ENCODE measurements at regions not wholly inside any gene's neighbourhood (a gene's known extent, or its start where the extent isn't known, plus 50 kb on each side); places are given as distances from the start of the nearest gene placed in this dataset.

DNA sequence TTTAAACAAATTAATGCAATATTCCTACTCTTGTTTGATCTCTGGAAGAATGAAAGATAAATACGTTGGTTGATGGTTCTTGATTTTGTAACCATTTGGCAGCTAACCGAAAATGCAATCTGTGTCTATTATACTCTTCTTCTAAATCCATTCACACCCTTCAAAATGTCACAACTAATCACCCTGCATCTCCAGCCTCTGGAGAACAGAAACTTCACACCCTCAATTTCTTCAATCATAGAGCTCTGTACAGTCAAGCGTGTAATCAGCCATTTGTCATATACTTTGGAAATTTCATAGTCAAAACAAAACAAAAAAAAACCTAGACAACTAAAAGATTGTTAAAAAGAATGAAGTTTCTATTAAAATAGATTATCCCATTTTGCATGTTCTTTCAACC is 1482.3 kb upstream of the LRRTM1 start:
- DNase-seq (ENCODE audit: low read depth in 2 of 2) = no peak

DNA sequence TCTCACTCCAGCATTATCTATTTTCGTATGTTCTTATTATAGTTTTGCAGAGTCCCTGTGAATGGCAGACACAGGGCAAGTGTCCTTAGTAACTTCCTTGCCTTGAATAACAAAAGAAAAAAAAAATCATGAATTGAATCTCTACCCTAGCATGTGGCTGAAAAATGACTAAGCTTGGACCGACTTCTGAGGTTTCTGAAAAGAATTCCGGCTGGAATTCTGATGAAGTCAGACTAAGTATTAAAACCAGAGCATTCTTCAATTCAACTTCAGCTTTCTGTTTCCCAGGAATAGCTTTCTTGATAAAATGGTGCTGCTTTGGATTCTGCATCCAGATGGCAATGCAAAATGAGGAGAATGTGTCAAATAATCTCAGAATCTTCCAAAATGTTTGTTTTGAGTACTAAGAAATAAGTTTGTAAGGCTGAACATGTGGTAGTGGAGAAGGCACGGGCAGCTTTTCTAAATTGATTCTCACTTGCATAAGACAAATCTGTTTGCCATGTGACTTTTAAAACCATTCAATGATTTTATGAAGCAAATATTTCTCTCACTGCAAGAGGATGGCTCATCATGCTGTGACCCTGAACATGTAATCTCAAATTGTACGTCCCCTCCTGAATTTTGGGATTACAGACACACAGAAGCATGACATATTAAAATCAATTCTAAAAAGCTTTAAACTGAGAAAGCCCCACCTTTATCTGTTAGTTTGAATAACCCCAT is 1462.8 kb upstream of the LRRTM1 start:
- peak; percentile 78 to 79 for DNase-seq (ENCODE audit: low read depth in 2 of 2)

DNA sequence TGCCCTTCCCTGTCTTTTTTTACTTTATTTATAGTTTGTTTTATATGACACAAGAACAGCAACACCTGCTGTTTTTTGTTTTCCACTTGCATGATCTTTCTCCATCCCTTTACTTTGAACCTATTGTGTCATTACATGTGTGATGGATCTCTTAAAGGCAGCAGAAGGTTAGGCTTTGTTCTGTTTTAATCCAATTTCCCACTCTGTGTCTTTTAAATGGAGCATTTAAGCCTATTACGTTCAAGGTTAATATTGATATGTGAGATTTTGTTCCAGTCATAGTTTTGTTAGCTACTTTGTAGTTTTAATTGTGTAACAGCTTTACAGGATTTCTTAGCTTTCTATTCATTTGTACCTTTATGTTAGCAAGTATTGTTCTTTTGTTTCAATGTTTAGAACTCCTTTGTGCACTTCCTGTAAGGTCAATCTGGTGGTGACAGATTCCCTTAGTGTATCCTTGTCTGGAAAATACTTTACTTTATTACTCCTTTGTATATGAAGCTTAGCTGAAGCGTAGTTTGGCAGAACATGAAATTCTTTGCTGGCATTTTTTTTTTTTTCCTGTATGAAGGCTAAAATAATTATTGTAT is 1443.0 kb upstream of the LRRTM1 start:
- no peak for DNase-seq (ENCODE audit: low read depth in 2 of 2)

DNA sequence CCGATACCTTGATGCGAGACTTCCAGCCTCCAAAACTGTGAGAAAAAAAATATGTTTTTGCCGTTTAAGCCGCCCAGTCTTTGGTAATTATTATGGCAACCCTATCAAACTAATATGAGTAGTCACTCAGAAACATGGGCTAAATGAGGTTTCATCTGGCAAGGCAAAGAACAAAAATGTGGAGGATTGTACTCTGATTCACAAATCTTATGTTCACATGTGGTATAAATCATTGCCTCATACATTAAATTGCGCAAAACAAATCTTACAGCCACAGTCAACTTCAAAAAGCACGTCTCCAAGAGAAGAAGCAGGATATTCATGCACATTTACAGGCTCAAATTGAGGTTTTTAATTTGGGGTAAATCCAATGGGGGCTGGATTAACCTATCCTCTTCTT is 1435.4 kb upstream of the LRRTM1 start:
- DNase-seq (ENCODE audit: low read depth in 2 of 2) = peak; percentile 66 to 67

DNA sequence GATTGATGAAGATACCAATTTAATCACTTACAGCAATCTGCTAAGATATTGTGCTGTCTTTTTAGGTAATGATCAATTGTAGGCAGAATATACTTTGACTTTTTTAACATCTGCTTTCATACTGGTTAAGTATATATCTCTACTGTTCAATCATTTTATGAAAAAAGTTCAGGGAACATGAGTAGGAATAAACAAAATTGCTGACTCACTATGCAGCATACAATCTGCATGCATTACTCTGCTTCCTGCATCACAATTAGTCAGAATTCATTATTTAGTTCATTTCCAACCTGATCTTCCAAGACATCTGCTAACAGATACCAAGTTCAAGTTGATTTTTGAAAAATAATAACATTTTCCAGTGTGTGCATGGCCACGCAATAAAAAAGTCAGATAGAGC is 1430.4 kb upstream of the LRRTM1 start:
- DNase-seq (ENCODE audit: low read depth in 2 of 2) = peak; percentile 3 to 16

DNA sequence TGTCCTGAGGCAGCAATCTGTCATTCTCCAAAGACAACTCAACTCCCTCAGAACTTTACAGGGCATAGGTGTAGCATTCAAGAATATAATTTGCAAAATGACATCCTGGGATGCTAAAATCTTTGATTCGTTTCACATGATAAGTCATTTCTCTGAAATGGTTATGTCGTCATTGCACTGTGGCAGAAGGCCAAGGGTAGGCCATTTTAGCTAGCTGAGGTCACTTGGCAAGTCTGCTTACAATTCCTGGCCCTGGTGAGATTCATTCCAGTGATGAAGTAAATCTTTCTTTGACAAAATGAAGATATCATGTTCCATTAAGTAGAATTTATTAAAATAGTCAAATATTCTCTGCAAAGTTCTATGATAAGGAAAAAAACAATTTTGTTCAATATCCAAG is 1410.3 kb upstream of the LRRTM1 start:
- no peak for DNase-seq (ENCODE audit: low read depth in 2 of 2)

DNA sequence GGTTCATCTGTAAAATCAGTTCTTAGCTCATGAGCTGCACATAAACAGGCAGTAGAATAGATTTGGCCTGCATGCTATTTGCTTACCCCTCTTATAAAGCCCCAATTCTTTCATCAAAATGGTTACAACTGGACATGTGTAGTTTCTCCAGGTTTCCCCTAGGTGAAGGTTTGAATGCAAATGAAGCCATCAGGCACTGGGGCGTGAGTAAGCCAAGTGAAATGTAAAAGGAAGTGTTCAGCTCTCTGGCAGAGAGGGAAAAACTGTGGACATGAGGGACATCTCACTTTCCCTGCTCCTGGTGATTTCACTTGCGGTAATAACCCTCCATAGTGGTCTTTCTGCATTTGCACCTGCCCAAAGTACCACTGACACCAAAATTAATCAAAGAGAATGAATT is 1402.3 kb upstream of the LRRTM1 start:
- DNase-seq (ENCODE audit: low read depth in 2 of 2) = no peak

DNA sequence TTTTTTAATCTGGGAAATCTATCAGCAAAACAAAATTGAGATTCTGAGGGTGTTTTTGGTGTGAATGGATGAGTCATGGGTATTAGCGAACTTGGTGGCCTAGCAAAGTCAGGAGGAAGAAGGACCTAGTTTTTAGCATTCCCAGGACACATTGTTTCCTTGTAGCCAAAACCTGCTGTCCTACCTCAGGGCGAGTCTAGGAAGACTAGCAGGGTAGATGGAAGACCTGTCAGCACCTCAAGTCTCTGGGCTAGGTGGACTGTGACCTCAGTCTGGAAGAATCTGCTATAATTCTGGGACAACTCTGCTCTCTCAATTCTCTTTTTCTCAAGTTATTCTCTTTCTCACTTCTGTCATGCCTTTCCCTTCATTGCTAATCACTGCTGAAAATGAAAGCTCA is 1399.3 kb upstream of the LRRTM1 start:
- no peak for DNase-seq (ENCODE audit: low read depth in 2 of 2)

DNA sequence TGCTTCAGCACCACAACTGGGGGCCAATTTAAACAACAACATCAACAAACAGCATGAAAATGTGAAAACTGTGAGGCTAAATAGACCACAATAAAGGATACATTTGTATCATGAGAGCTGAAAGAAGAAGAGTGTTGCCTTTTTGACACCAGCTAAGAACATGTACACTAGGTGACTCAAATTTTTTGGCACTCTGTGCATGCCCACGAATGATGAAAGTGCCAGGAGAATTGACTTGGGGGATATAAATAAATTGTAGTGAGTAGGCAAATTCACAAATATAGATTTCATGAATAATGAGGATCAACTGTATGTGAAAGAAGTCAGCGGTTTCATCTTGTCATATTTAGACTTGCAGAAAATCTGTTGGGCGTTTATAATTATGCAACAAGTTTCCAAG is 1388.0 kb upstream of the LRRTM1 start:
- no peak for DNase-seq (ENCODE audit: low read depth in 2 of 2)

DNA sequence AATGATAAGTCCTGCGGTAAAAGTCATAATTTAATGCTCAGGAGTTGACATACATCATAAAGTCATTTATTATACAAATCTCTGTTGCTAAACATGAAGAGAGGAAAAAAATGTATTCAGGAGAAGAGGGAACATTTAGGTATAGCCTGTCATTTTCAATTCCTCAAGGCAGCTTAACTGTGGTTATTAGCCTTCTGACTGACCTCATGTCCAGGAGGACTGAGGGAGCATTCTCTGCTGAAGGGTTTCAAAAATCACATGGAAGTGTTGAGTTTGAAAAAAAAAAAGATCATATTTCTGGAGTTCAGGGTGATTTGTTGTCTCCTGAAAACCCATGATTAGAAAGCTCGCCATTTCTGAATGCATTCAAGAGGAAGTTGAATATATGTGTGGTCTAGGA is 1371.1 kb upstream of the LRRTM1 start:
- DNase-seq (ENCODE audit: low read depth in 2 of 2) = no peak

DNA sequence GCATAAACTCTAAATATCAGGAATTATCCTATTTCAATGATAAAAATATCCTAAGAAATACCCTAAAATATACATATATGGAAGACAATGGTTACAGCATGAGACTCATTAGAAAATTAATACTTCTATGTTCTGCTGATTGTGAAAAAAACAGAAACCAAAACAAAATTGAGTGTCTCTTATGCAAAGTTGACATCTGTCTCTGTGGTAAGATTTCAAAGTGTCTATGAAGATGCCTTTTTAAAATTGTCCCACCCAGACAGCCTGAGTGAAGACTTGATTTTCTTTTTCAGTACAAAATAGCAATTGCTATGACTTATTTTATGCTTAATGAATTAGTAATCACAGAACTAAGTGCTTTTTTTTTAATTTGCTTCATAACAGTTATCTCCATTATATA is 1368.4 kb upstream of the LRRTM1 start:
- DNase-seq (ENCODE audit: low read depth in 2 of 2) = no peak

DNA sequence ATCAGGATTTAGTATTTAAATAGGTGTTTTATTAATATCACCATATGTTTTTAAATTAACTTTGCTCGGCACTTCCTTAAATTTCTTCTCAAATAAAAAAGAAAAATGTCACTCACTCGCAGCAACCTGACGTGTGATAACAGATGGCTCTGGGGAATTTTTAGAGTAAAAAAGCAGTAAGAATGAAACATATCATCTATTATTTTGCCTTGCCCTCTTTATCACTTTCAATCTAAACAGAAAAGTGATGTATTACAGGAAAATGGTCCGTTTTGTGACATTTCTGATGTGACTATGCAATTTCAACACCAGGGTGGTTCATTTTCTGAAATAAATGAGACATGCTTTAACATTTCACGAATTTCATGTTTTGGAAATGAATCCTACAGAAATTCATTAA is 1368.0 kb upstream of the LRRTM1 start:
- DNase-seq (ENCODE audit: low read depth in 2 of 2) = no peak

DNA sequence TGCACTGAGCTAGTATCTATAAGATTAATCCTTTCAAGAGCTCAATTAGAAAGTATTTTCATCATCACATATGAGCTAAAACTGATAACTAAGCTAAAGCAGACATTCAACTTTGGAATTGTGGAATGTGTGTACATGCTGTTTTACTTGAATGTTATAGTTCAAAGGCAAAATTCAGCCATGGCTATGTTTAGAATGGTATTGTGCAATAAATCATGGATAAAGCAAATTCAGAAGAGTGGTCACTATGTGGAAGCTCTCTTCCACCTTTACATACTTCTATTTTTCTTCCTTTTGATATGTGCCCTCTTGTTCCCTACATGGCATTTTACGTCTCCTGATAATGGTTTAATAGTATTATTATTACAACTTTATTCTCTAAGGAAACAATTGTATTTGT is 1366.3 kb upstream of the LRRTM1 start:
- no peak for DNase-seq (ENCODE audit: low read depth in 2 of 2)

DNA sequence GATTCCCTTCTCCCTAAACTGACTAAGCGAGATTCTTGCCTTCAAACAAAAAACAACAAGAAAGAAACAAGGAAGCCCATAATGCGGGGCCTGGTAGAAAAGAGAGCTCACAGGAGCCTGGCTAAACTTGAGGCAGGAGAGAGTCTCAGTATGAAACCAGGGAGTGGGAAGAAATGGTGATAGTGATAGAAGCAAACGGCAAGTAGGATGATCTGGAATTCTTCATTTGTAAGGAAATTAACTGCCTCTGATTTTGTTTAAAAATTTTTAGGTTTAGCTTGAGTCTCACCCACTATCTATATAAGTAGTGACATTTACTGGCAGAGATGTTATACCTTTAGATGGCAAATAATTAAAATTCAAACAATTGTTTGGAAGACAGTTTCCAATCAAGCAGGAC is 1356.5 kb upstream of the LRRTM1 start:
- DNase-seq (ENCODE audit: low read depth in 2 of 2) = no peak

DNA sequence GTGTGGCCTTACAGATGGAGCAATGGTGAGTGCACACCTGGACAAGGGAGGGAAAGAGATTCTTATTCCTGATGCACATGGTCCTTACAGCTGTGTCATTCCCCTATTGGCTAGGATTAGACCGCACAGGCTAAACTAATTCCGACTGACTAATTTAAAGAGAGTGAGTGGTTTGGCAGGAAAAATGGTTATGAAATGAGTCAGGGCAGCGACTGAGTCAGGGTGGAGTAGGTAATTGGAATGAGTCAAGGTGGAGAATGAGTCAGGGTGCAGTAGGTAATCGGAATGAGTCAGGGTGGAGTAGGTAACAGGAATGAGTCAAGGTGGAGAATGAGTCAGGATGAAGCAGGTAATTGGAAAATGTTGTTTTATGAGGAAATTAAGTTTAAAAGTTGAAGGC is 1353.7 kb upstream of the LRRTM1 start:
- no peak for DNase-seq (ENCODE audit: low read depth in 2 of 2)

DNA sequence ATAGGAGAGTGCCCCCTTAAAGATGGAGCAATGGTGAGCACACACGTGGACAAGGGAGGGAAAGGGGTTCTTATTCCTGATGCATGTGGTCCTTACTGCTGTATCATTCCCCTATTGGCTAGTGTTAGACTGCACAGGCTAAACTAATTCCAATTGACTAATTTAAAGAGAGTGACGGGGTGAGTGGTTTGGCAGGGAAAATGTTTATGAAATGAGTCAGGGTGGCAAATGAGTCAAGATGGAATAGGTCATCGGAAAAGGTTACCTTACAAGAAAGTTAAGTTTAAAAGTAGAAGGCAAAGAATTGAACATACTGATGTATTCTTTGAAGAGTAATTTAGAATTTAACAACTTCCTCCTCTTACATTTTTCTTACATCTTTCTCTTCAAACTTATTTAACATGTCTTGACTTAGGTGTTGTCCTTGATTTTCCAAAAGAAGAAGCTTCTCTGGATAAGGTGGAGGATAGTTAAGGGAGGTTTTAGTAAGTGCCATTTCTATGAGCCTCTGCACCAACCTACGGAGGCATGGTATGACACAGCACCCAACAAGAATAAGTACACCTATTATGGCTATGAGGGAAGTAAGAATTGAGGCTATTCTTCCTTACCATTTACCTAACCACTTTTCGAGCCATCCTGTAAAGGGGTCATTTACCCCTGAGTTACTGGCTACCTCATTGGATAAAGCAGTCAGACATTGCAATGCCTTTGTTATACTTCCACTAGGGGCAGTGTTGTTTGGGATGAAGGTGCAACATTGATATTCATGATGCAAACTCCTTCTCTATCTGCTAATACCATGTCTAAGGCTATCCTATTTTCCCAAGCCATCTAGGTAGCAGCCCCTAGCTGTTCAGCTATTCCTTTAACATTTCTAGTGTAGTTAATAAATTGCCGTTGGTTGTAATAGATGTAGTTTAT is 1345.8 kb upstream of the LRRTM1 start:
- peak; percentile 0 to 1 for DNase-seq (ENCODE audit: low read depth in 2 of 2)

DNA sequence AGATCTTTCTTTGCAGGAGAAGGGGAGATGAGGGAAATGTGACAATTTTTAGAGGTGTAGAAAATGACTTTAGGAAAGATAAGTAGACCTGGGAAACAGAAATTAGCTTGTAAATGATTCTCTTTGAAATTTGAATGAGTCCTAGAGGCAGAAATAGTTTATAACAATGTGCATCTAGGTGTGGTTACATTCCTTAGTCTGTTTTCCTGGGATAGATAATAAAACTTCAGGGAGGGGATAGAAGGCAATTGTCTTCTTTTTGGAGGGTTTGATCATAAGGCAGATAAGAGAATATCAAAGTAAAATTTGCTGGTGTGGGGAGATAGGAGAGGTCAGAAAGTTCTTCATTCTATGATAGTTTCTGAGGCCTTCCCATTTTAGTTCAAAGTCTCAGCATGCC is 1344.3 kb upstream of the LRRTM1 start:
- DNase-seq (ENCODE audit: low read depth in 2 of 2) = no peak

DNA sequence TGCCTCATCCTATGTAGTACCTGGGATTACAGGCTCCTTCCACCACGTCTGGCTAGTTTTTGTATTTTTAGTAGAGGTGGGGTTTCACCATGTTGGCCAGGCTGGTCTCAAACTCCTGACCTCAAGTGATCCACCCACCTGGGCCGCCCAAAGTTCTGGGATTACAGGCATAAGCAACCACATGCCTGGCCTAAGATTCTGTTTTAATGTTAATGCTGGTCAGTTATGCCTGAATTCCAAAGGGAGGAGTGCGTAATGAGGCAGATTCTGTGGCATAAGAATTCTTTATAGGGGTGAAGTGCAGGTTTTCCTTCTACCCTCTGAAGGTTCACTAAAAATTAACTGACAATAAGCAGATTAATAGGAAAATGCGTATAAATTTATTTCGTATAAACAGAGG is 1343.8 kb upstream of the LRRTM1 start:
- DNase-seq (ENCODE audit: low read depth in 2 of 2) = no peak

DNA sequence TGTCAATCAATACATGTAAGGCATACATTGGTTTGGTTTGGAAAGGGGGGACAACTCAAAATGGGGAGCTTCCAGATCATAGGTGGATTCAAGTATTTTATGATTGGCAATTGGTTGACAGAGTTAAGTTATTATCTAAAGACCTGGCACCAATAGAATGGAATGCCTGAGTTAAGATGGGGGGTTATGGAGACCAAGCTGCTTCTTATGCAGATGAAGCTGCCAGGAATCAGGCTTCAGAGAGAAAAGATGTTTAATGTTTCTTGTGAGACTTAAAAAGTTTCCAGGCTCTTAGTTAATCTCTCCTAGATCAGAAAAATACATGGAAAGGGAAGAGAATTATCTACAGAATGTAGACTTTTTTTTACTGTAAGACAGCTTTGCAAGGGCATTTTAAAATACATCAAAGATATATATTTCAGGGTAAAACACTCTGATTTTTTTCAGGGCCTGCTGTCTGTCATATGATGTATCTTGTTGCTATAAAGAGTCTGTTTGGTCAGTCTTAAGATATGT is 1343.2 kb upstream of the LRRTM1 start:
- no peak for DNase-seq (ENCODE audit: low read depth in 2 of 2)

DNA sequence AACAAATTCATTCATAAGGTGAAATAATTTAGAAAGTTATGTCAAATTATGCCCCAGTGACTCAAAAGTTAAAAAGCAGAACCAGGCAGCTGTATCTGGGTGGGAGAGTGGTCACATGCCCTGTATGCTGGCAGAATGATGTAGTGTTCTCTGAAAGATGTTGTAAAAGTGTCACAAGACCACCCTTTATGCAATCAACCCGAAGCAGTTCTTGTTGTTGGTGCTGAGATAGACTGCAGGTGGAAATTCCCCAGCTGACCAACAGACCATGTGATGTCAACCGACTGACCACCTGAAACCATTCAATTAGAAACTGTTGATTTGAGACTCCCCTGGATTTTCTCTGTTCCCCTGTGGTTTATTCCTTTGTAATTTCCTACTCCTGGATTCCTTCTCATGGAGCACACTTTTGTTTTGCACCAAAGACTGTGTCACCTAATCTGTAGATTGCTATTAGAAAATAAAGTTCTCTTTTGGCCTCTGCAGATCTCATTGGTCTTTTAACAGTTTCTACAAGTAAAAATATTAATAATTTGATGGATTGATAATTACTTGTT is 1341.3 kb upstream of the LRRTM1 start:
- DNase-seq (ENCODE audit: low read depth in 2 of 2) = no peak

DNA sequence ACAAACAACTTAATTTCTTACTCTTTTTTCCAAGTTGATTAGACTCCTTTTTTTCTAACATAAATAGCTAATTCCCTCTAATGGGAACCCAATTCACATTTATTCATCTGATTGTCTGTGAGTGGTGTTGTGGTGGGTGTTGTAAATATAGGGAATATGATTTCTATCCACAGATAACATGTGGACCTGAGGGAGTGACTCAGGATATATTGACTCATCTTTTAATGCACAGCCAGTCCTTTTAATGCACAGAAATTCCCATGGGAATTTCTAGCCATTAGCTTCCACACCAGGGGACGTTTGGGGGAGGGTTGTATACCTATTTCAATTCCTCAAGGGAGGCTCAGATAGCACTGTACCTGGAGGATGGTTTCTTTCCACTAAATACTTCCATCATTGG is 1339.6 kb upstream of the LRRTM1 start:
- no peak for DNase-seq (ENCODE audit: low read depth in 2 of 2)

DNA sequence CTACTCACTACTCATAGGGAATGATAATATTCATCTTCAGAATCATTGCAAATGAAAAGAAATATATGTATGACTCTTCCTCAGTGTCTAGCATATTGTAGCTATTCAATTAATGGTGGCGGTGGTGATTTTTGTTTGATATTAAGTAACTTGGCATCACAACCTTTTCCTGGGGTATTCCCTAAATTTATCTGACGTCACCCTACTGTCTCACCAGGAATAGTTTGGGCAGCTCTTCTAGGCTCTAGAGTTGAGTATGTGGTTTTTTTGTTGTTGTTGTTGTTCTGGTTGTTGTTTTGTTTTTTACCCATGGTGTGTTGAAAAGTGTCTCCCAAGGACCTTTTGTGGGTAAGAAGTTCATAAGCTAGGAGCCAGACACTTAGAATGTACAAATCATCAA is 1320.3 kb upstream of the LRRTM1 start:
- DNase-seq (ENCODE audit: low read depth in 2 of 2) = no peak
